ENCODE measurements at regions not wholly inside any gene's neighbourhood (a gene's known extent, or its start where the extent isn't known, plus 50 kb on each side); places are given as distances from the start of the nearest gene placed in this dataset.

DNA sequence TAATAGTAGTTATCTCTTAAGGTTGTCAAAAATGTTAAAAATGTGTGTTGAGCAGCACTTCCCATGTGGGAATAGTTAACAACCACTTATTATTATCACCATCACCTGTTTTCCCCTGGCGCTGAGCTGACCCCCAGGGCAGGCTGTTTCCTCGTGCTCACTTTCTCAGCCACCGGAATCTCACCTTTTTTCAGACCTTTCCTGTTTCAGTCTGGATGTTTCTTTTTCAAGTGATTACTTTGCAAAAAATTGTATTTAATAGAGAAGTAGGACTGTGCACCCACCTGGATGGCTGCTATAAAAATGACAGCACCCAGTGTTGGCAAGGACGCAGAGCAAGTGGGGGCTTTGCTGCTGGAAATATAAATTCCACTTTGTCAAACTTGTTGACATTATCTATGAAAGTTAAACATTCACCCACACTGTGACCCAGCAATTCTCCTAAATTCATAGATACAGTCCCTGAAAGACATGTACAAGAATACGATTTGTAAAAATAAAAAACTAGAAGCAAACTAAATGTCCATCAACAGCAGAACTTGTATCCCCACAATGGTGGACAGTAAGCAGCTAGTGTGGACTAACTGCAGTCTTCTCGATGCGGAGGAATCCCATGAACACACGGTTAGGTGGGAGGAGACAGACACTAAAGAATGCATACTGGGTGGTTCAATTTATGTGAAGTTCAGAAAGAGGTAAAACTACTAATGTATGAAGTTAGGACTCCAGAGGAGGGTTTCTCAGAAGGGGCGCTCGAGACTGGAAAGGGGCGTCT is 66.5 kb downstream of the SOWAHC start:
- Mint-ChIP-seq H3K4me3 (no peak overlapping the region), H3K27me3 (peaks cover 46% of the 10 kb centered on the region), H3K27ac (no peak overlapping the region), H3K4me1 (ENCODE audit: low read depth) (no peaks in the 10 kb centered on the region), H3K9me3 (no peaks in the 10 kb centered on the region), H3K36me3 (ENCODE audit: low read depth) (no peaks in the 10 kb centered on the region)
- no peaks in the 10 kb centered on the region for H3K9me3 ChIP-seq (ENCODE audit: control insufficient read depth in 1 of 2, insufficient read depth in 1 of 2, low read length in 2 of 2)
- ChIA-PET POLR2A (no interaction called here), CTCF (no interaction called here)
- DNase-seq, result no peak
- H3K4me3 ChIP-seq (ENCODE audit: low read length), result no peak overlapping the region
- ATAC-seq (ENCODE audit: poor library complexity), result no peak
- no peak overlapping the region for H3K27ac ChIP-seq (ENCODE audit: low read depth in 1 of 2, low read length in 2 of 2)
- no peaks in the 10 kb centered on the region for H3K4me1 ChIP-seq (ENCODE audit: insufficient read depth, low read length)
- no peak for TF ChIP-seq CTCF (IDR thresholded peaks at IDR 0.05)
- intact Hi-C loops (cut with DNase I, micrococcal nuclease), result no loop called here
- H3K27me3 ChIP-seq (ENCODE audit: control insufficient read depth in 1 of 2, insufficient read depth in 2 of 2, low read length in 2 of 2), result peaks cover 0 to 3% of the 10 kb centered on the region in 2 experiments
- no peaks in the 10 kb centered on the region for H3K36me3 ChIP-seq (ENCODE audit: insufficient read depth, low read length)

DNA sequence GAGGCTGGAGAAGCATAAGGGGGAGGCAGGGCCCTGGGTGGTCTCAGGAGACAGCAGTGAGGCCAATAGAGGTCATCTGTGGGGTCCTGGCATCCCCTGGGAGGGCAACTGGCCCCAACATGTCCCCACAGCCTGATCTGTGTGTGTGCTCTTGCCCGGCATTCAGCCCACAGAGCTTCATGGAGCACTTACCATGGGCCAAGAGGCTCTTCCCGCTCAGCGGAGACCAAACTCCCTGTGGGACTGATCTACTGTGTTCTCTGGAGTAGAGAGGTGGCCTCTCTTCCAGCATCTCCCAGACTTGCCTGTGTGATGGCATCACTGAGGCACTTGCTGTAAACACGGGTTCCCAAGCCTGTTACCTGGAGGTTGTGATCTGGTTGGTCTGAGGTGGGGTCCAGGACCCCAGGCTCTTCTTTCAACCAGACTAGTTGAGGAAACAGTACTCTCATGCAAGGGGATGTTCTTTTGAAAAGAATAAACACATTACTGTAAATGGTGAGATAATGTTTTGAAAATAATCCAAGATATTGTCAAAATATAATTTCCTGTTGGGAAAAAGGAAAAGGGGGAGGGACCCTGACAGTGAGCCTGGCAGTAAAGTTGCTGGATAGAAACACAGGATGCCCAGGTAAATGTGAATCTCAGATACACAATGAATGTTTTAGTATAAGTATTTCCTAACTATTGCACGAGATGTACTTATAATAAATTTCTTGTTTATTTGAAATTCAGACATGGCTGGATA is 67.6 kb downstream of the SOWAHC start:
- peaks cover 45% of the 10 kb centered on the region for H3K27me3 Mint-ChIP-seq
- no peak for DNase-seq
- no peak for TF ChIP-seq CTCF (IDR thresholded peaks at IDR 0.05)
- Histone ChIP-seq H3K27me3 (ENCODE audit: control insufficient read depth in 1 of 2, insufficient read depth in 2 of 2, low read length in 2 of 2) (peaks cover 0 to 3% of the 10 kb centered on the region in 2 experiments), H3K4me1 (ENCODE audit: insufficient read depth, low read length) (no peaks in the 10 kb centered on the region), H3K9me3 (ENCODE audit: control insufficient read depth in 1 of 2, insufficient read depth in 1 of 2, low read length in 2 of 2) (no peaks in the 10 kb centered on the region), H3K36me3 (ENCODE audit: insufficient read depth, low read length) (no peaks in the 10 kb centered on the region), H3K4me3 (ENCODE audit: low read length) (no peak overlapping the region), H3K27ac (ENCODE audit: low read depth in 1 of 2, low read length in 2 of 2) (no peak overlapping the region)
- no peaks in the 10 kb centered on the region for H3K9me3 Mint-ChIP-seq
- no peak overlapping the region for H3K27ac Mint-ChIP-seq
- CTCF ChIA-PET, result no interaction called here
- ATAC-seq (ENCODE audit: poor library complexity), result no peak
- H3K4me3 Mint-ChIP-seq, result no peak overlapping the region
- POLR2A ChIA-PET, result no interaction called here
- intact Hi-C loops (cut with DNase I, micrococcal nuclease), result no loop called here
- no peaks in the 10 kb centered on the region for H3K4me1 Mint-ChIP-seq (ENCODE audit: low read depth)
- no peaks in the 10 kb centered on the region for H3K36me3 Mint-ChIP-seq (ENCODE audit: low read depth)

GRCh38 chr2:109683452-109683851 is 69.3 kb downstream of the SOWAHC start:
- no peaks in the 10 kb centered on the region for H3K4me1 ChIP-seq (ENCODE audit: insufficient read depth, low read length)
- H3K27ac ChIP-seq (ENCODE audit: low read depth in 1 of 2, low read length in 2 of 2), result no peak overlapping the region
- peaks cover 0 to 3% of the 10 kb centered on the region in 2 experiments for H3K27me3 ChIP-seq (ENCODE audit: control insufficient read depth in 1 of 2, insufficient read depth in 2 of 2, low read length in 2 of 2)
- ChIA-PET CTCF (no interaction called here), POLR2A (no interaction called here)
- Mint-ChIP-seq H3K4me1 (ENCODE audit: low read depth) (no peaks in the 10 kb centered on the region), H3K27me3 (peaks cover 28% of the 10 kb centered on the region), H3K36me3 (ENCODE audit: low read depth) (no peaks in the 10 kb centered on the region), H3K4me3 (no peak overlapping the region), H3K27ac (no peak overlapping the region), H3K9me3 (no peaks in the 10 kb centered on the region)
- no peaks in the 10 kb centered on the region for H3K9me3 ChIP-seq (ENCODE audit: control insufficient read depth in 1 of 2, insufficient read depth in 1 of 2, low read length in 2 of 2)
- no peak for DNase-seq
- no peaks in the 10 kb centered on the region for H3K36me3 ChIP-seq (ENCODE audit: insufficient read depth, low read length)
- H3K4me3 ChIP-seq (ENCODE audit: low read length), result no peak overlapping the region
- intact Hi-C loops (cut with DNase I, micrococcal nuclease), result no loop called here
- no peak for ATAC-seq (ENCODE audit: poor library complexity)
- no peak for TF ChIP-seq CTCF (IDR thresholded peaks at IDR 0.05)
